Limb (tissue), 2 donors: ENCODE measurements at regions not wholly inside any gene's neighbourhood (a gene's known extent, or its start where the extent isn't known, plus 50 kb on each side); places are given as distances from the start of the nearest gene placed in this dataset.
"Not testable (repeated sequence)": the region's sequence is repeated elsewhere in the genome, so short reads cannot be mapped to it uniquely, and the experiment has no call there.

Source experiments
- DNase-seq, 2 donors: peaks; one replicate each; pipeline ENCODE4 v3.0.0-alpha.2; 2016; ENCODE audit errors: extremely low spot score in 2 of 2

DNA sequence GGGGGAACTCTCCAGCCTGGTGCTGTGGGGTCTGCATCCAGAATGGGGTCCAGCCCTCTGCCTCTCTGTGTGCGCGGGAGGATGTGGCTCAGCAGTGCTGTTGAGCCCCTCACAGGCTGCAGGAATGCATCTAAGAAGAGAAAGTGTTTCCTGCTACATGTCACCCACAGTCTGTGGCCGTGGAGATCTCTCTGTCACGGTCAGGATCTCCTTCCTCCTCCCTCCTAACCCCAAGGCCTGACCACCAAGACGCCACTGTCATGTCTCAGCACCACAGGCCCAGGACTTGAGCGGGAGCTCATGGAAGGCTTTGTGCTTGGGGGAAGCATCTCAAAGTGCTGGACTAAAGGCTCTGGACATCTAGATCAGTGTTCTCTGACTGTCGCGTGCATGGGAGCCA is 90.1 kb downstream of the SREK1 start:
- no peak for DNase-seq

DNA sequence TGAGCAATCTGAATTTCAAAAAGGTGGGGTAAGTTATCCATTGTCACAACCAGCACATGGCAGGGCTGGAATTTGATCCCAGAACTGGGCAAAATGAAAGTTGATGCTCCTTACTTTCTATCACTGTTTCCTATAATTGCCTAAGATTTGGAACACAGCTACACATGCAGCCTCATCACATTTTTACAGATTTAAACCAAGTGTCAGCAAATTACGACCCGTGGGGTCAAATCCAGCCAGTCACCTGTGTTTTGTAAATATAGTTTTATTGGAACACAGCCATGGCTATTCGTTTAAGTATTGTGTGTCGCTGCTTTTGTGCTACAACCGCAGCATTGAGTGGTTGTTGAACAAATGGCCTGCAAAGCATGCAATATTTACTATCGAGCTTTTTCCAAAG is 94.3 kb downstream of the SREK1 start:
- no peak for DNase-seq

- DNase-seq, result no peak
Measured at GRCh38 chr5:66239034-66239433, 94.9 kb downstream of the SREK1 start.

- DNase-seq, result no peak
Measured at GRCh38 chr5:66241136-66241825, 97.2 kb downstream of the SREK1 start.

GRCh38 chr5:66242050-66242715 is 98.1 kb downstream of the SREK1 start:
- no peak for DNase-seq

DNA sequence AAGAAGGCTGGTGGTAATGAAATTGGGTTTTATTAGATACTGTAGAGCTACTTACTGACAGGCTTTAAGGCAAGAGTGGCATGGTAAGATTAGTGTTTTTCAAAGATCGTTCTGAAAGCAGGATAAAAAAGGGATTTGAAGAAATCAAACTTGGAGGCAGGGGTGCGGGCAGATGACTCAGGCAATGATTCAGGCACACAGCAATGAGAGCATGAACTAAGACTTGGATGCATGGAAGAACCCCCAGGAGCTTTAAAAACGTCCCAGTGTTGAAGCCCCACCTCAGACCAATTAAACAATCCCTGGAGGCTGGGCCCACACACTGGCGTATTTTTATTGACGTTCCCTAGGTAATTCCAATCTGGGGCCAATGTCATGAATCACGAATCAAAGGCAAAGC is 102.5 kb downstream of the SREK1 start:
- DNase-seq, result no peak

DNA sequence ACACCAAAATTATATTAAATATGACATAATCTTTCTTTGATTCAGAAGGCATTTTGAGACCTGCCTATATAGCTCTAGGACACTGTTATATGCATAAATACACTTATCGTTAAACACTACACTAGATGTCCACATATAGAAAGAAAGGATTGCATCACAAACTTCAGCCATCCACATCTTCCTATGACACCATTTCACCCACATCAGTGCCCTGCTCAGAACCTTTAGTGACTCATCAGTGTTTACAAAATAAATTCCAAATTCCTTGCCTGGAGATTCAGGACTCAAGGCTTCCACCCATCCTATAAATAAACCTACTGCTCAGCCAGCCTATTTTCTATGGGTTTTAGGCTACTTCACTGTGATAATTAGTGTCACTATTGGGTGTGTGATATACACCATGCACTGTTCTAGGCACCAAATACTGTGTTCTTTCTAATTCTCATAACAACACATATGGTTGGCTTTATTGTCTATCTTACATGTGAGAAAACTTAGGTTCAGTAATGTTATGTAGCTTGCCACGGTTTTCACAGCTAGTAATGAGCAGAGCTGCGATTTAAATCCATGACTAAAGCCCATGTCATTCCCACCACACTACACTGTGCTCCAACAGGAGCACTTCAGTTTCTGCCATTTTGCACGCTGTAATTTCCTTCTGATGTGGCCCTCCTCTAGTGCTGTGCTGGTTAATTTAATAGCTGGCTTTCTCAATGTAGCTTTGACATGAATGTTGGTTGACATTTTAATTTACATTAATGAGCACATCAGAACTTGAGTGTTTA is 103.3 kb downstream of the SREK1 start:
- DNase-seq, result no peak

DNA sequence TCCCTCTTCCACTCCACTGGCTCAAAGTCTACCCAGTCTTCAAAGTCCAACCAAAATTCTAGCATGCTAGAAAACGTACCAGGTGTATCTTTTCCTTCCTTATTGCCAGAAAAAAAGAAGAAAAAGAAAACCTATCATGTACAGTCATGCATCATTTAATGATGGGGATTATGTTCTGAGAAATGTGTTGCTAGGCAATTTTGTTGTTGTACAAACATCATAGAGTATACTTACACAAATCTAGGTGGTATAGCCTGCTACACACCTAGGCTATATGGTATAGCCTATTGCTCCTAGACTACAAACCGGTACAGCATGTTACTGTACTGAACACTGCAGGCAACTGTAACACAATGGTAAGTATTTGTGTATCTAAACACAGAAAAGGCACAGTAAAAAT is 104.8 kb downstream of the SREK1 start:
- no peak for DNase-seq

GRCh38 chr5:66249920-66250319 is 105.8 kb downstream of the SREK1 start:
- no peak for DNase-seq

DNA sequence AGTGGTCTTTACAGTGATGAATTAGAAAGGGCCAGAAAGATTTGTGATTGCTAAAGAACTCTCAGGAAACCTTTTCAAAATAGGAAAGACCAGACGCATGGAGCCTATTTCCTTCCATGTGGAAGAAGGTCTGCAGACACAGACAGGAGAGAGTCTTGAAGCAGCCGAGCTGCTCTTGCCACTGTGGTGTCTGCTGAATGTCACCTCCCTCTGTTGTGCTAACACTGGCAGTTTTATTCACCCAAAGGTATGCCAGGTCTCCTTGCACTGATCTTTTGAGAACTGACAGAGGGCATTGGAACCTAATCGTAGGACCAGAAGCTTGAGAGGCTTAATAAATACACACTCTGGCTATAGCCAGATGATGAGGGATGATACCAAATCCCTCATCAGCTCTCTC is 108.7 kb downstream of the SREK1 start:
- DNase-seq, result no peak

GRCh38 chr5:66255714-66256113 is 111.6 kb downstream of the SREK1 start:
- DNase-seq, result no peak

GRCh38 chr5:66273121-66273520 is 129.0 kb downstream of the SREK1 start:
- DNase-seq, result no peak

GRCh38 chr5:66276986-66277385 is 132.9 kb downstream of the SREK1 start:
- DNase-seq, result no peak

GRCh38 chr5:66277981-66278380 is 133.9 kb downstream of the SREK1 start:
- DNase-seq, result no peak

DNA sequence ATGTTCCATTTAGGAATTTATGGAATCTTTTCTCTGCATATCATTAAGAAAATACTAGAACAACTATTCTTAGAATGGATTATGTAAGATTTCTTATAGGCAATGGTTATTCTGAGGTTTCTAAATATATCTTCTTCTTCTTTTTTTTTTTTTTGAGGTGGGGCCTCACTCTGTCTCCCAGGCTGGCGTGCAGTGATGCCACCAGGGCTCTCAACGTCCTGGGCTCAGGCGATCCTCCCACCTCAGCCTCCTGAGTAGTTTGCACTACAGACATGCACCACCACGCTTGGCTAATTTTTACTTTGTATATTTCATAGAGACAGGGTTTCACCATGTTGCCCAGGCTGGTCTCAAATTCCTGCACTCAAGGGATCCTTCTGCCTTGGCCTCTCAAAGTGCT is 137.2 kb downstream of the SREK1 start:
- DNase-seq, result no peak

DNA sequence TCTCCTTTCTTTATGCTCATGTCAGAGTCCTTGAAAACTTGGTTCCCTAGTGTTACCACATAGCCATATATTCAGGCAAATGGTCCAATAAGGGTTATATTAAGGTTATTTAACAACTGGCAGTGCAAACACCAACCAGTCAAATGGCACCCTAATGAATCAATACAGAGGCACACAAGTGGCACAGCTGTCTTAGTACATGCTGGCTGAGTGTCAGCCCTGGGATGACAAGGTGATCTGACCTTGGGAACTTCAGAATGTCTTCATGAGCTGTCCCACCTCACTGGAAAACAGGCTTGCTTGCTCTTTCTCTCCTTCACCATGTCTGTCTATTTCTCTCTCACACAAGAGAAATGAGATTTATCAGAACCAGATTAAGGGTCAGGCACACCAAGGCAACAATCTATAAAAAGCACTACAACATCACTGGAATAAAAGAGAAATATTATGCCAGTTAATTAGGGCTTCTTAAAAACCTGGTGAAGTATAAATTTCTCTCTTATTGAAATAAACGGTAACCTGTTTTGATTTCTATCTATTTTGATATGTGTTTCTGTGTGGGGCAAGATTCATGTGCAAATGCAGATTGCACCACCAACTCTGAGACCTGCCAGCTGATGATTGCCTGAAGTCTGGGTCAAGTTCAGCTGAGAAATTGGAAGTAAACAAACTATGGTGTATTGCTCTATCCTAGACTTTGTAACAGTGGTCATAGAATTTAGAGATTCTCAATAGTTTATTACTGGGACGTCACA is 140.7 kb downstream of the SREK1 start:
- DNase-seq, result no peak

DNA sequence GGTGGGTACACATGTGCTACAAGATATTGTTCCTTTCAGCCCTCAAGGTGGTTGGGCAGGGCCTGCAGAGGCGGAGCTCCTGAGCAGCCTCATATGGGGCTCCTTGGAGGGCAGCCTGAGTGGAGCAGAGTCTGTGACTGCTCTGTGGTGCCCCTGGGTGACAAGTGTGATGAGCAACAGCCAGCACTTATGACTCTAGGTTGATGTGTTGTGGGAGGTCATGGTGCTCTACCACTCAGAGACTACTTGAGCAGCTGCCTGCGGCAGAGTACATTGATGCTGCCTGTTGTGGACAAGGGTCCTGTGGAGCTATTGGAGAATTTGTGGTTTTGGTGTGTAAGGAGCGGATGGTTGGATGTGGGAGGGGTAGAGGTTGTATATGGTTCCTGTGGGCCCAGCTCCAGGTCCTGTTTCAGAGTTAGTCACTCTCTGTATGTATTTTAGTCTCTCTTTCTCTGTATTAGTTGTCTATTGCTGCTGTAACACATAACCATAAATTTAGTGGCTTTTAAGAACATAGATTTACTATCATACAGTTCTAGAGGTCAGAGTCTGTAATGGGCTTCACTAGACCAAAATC is 141.3 kb downstream of the SREK1 start:
- DNase-seq, result no peak

DNA sequence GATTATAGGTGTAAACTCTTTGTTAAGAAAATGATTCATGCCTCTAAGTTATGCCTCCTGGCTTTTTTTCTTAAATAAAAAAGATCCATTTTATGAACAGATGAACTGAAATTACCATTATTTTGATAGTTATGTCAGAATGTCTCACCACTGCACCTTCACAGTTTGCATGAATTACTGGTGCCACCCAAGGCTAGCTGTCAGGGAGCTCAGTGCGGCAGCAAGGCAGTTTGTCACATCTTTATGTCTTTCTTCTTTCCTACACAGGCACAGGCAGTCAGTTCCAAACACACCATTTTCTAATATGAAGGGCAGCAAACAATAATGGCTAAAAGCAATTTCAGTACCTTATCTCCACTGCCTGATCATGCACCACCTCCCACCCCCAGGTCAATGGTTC is 147.7 kb downstream of the SREK1 start:
- no peak for DNase-seq

- not testable (repeated sequence) for DNase-seq
Measured at GRCh38 chr5:66293851-66294250, 149.8 kb downstream of the SREK1 start.

DNA sequence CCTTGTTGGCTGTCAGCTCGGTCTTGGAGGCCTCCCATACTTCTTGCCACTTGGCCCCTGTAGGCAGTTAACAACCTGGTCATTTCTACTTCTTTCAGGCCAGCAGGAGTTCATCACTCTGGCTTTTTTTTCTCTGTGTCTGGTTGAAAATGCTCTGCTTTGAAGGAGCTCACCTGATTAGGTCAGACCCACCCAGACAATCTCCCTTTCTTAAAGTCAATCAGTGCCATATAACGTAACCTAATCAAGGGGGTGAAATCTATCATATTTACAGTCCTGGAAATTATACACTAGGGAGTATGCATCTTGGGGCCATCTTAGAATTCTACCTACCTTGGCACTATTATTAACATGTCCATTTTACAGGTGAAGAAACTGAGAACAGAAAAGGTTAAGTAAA is 155.4 kb downstream of the SREK1 start:
- DNase-seq, result no peak

DNA sequence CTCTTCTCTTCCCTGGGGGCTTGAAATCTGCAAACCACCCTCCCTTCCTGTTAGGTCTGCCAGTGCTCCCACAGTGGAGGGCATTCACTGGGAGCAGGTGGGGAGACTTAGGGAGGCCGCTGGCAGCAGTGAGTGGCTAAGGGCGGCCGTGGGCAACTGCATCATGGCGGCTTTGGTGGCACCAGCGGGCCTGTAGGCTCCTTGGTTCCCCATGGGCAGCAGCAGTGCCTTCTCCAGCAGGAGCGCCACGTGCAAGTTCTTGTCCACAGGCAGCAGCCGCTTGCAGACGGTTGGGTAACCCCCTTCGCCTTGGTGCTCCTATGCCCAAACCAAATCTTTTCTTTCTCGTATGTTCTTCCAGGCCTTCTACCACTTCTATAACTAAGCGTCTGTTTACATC is 158.2 kb downstream of the SREK1 start:
- DNase-seq, result no peak
